Prostate gland (tissue), 2 donors: ENCODE measurements at regions not wholly inside any gene's neighbourhood (a gene's known extent, or its start where the extent isn't known, plus 50 kb on each side); places are given as distances from the start of the nearest gene placed in this dataset.

Experiments
- DNase-seq: peaks from one replicate; pipeline ENCODE4 v3.0.0-alpha.2; 2019; ENCODE audit warnings: low spot score
- H3K27ac ChIP-seq, 2 donors: fragments of 200-600 bp; sonication (generic); 2 replicates each; pipeline ENCODE4 v1.5.1; 2017 to 2019
- H3K27me3 ChIP-seq: fragments of 200-600 bp; sonication (generic); replicated peaks from 2 replicates; pipeline ENCODE4 v1.5.1; 2019; ENCODE audit not compliant: insufficient read depth
- H3K36me3 ChIP-seq, 2 donors: fragments of 200-600 bp; sonication (generic); 1 replicate in 1 of 2; 2 replicates in 1 of 2; pipeline versions ENCODE4 v1.5.1 to v1.8.1; 2017 to 2019
- H3K4me1 ChIP-seq: fragments of 200-600 bp; sonication (generic); replicated peaks from 2 replicates; pipeline ENCODE4 v1.5.1; 2019
- H3K4me3 ChIP-seq, 2 donors: fragments of 200-600 bp; sonication (generic); 2 replicates each; pipeline ENCODE4 v1.5.1; 2017 to 2019
- H3K9me3 ChIP-seq: fragments of 200-600 bp; sonication (generic); 2 replicates; pipeline ENCODE4 v1.5.1; 2017
- CTCF ChIP-seq, 4 experiments: fragments of 200-600 bp in 2 of 4; fragments of 450-650 bp in 2 of 4; sonication (generic) in 2 of 4; IDR thresholded peaks; 1 replicate in 3 of 4; 2 replicates in 1 of 4; pipeline ENCODE4 v1.5.1; 2016 to 2019; ENCODE audit warnings: antibody characterized with exemption in 4 of 4, mild to moderate bottlenecking in 2 of 4, moderate library complexity in 2 of 4
- POLR2A ChIP-seq: fragments of 450-650 bp; IDR thresholded peaks from one replicate; pipeline ENCODE4 v1.6.1; 2016; ENCODE audit warnings: antibody characterized with exemption, mild to moderate bottlenecking
- POLR2AphosphoS5 ChIP-seq: sonication (generic); formaldehyde crosslinking; IDR thresholded peaks from one replicate; pipeline ENCODE4 v1.6.1; 2017; ENCODE audit warnings: antibody characterized with exemption
- WGBS: methylation state at CpG from one replicate; pipeline ENCODE4 v1.1.5; 2018; 5-methylcytosine and 5-hydroxymethylcytosine counted together
- intact Hi-C: fragments of 100-400 bp; cut with DNase I; formaldehyde crosslinking; loops from one replicate; pipeline ENCODE4 v1.14.2; 2022

GRCh38 chr3:106326941-106327695 is 458.3 kb upstream of the CBLB start:
- intact Hi-C loops, result no loop called here
- DNase-seq, result no peak
- H3K27ac ChIP-seq, result no peak overlapping the region
- WGBS, result 59% methylated on average over 4 of the region's 4 CpGs
- H3K9me3 ChIP-seq, result no peaks in the 10 kb centered on the region
- no peak overlapping the region for H3K4me3 ChIP-seq
- TF ChIP-seq POLR2AphosphoS5 (no peak), POLR2A (no peak), CTCF (IDR thresholded peaks at IDR 0.05) (no peak)
- H3K27me3 ChIP-seq, result no peaks in the 10 kb centered on the region
- no peaks in the 10 kb centered on the region for H3K36me3 ChIP-seq
- H3K4me1 ChIP-seq, result no peaks in the 10 kb centered on the region

GRCh38 chr3:106327696-106328025 is 458.8 kb upstream of the CBLB start:
- no peaks in the 10 kb centered on the region for H3K9me3 ChIP-seq
- TF ChIP-seq CTCF (IDR thresholded peaks at IDR 0.05) (no peak), POLR2AphosphoS5 (no peak), POLR2A (no peak)
- no peak for DNase-seq
- 71% methylated on average over 1 of the region's 1 CpG for WGBS
- no peaks in the 10 kb centered on the region for H3K27me3 ChIP-seq
- intact Hi-C loops, result no loop called here
- H3K4me1 ChIP-seq, result no peaks in the 10 kb centered on the region
- H3K27ac ChIP-seq, result no peak overlapping the region
- H3K4me3 ChIP-seq, result no peak overlapping the region
- H3K36me3 ChIP-seq, result no peaks in the 10 kb centered on the region

GRCh38 chr3:106328224-106328623 is 459.4 kb upstream of the CBLB start:
- H3K9me3 ChIP-seq, result no peaks in the 10 kb centered on the region
- no peak for DNase-seq
- no peak for TF ChIP-seq POLR2A
- TF ChIP-seq CTCF (IDR thresholded peaks at IDR 0.05), result no peak
- TF ChIP-seq POLR2AphosphoS5, result no peak
- intact Hi-C loops, result no loop called here
- no peak overlapping the region for H3K27ac ChIP-seq
- H3K36me3 ChIP-seq, result no peaks in the 10 kb centered on the region
- no peaks in the 10 kb centered on the region for H3K27me3 ChIP-seq
- WGBS, result 88% methylated on average over 2 of the region's 2 CpGs
- no peak overlapping the region for H3K4me3 ChIP-seq
- no peaks in the 10 kb centered on the region for H3K4me1 ChIP-seq

- Histone ChIP-seq H3K27me3 (no peaks in the 10 kb centered on the region), H3K36me3 (no peaks in the 10 kb centered on the region), H3K9me3 (no peaks in the 10 kb centered on the region), H3K4me1 (no peaks in the 10 kb centered on the region), H3K4me3 (no peak overlapping the region), H3K27ac (no peak overlapping the region)
- 72% methylated on average over 3 of the region's 3 CpGs for WGBS
- TF ChIP-seq POLR2AphosphoS5 (no peak), POLR2A (no peak), CTCF (IDR thresholded peaks at IDR 0.05) (no peak)
- intact Hi-C loops, result no loop called here
- DNase-seq, result no peak
Measured at GRCh38 chr3:106329521-106329920, 460.7 kb upstream of the CBLB start.

GRCh38 chr3:106331636-106332035 is 462.8 kb upstream of the CBLB start:
- H3K9me3 ChIP-seq, result no peaks in the 10 kb centered on the region
- no peak for DNase-seq
- no peaks in the 10 kb centered on the region for H3K27me3 ChIP-seq
- H3K4me1 ChIP-seq, result no peaks in the 10 kb centered on the region
- H3K4me3 ChIP-seq, result no peak overlapping the region
- intact Hi-C loops, result no loop called here
- TF ChIP-seq POLR2AphosphoS5 (no peak), CTCF (IDR thresholded peaks at IDR 0.05) (no peak), POLR2A (no peak)
- no peak overlapping the region for H3K27ac ChIP-seq
- H3K36me3 ChIP-seq, result no peaks in the 10 kb centered on the region
